B cell (primary cell): ENCODE measurements at regions not wholly inside any gene's neighbourhood (a gene's known extent, or its start where the extent isn't known, plus 50 kb on each side); places are given as distances from the start of the nearest gene placed in this dataset.
A peak's percentile ranks its signal among the peaks of the same experiment; 100 is the strongest.

Experiments
- ATAC-seq: fragments of 200-7000 bp; cut with Tn5 transposase; one replicate; pipeline ENCODE4 v1.10.0; 2021; ENCODE audit warnings: low read depth, mild to moderate bottlenecking, moderate number of reproducible peaks, moderate library complexity
- CTCF ChIA-PET: fragments of 350-600 bp; sonication (Branson Sonifier 250); formaldehyde crosslinking; loops from one replicate; lab custom pipeline; 2021; ENCODE audit warnings: antibody characterized with exemption, inconsistent platforms; lab: Charles Lee
- POLR2A ChIA-PET: fragments of 350-600 bp; sonication (Branson Sonifier 250); formaldehyde crosslinking; loops from one replicate; lab custom pipeline; 2021; ENCODE audit warnings: antibody characterized with exemption; lab: Charles Lee
- DNase-seq: peaks from one replicate; pipeline ENCODE4 v3.0.0; 2013
- H2AFZ ChIP-seq: 2 replicates; pipeline ENCODE4 v1.6.1; 2012; ENCODE audit warnings: mild to moderate bottlenecking, low read depth, low read length; ENCODE audit not compliant: insufficient read depth, poor library complexity, severe bottlenecking
- H3K27ac ChIP-seq, 2 donors: 1 replicate in 1 of 2; 2 replicates in 1 of 2; pipeline ENCODE4 v1.5.1; 2012 to 2013; ENCODE audit warnings: low read length in 2 of 2, mild to moderate bottlenecking in 2 of 2, moderate library complexity in 1 of 2
- H3K27me3 ChIP-seq, 4 experiments: fragments of 200-600 bp in 1 of 4; sonication (generic) in 1 of 4; replicated peaks in 1 of 4; 1 replicate in 2 of 4; 2 replicates in 2 of 4; pipeline versions ENCODE4 v1.6.1 to v1.7.0; 2013 to 2016; ENCODE audit warnings: low read length in 3 of 4, mild to moderate bottlenecking in 2 of 4, mixed read lengths in 1 of 4, moderate library complexity in 1 of 4; ENCODE audit not compliant: insufficient read depth in 4 of 4, control insufficient read depth in 3 of 4; ENCODE audit errors: control extremely low read depth in 1 of 4
- H3K36me3 ChIP-seq, 2 experiments: replicated peaks in 1 of 2; 1 replicate in 1 of 2; 2 replicates in 1 of 2; pipeline versions ENCODE4 v1.6.1 to v1.7.1; 2013; ENCODE audit warnings: low read length in 1 of 2; ENCODE audit not compliant: insufficient read depth in 2 of 2, control insufficient read depth in 1 of 2; ENCODE audit errors: control extremely low read depth in 1 of 2, extremely low read depth in 1 of 2
- H3K4me1 ChIP-seq, 2 donors: fragments of 200-600 bp in 1 of 2; sonication (generic) in 1 of 2; 1 replicate in 1 of 2; 2 replicates in 1 of 2; pipeline versions ENCODE4 v1.5.1 to v1.6.1; 2013 to 2017; ENCODE audit warnings: low read length in 2 of 2; ENCODE audit not compliant: control insufficient read depth in 2 of 2, insufficient read depth in 2 of 2
- H3K4me2 ChIP-seq: replicated peaks from 2 replicates; pipeline ENCODE3; 2012; ENCODE audit warnings: mild to moderate bottlenecking, low read depth, low read length; ENCODE audit not compliant: poor library complexity, severe bottlenecking
- H3K4me3 ChIP-seq, 5 experiments: fragments of 200-600 bp in 1 of 5; sonication (generic) in 1 of 5; 1 replicate in 3 of 5; 2 replicates in 2 of 5; pipeline versions ENCODE4 v1.5.1 to v1.7.0; 2011 to 2016; ENCODE audit warnings: low read length in 4 of 5, mild to moderate bottlenecking in 4 of 5, low read depth in 2 of 5, control low read depth in 1 of 5, moderate library complexity in 1 of 5; ENCODE audit not compliant: insufficient read depth in 1 of 5; ENCODE audit errors: control extremely low read depth in 1 of 5, extremely low read depth in 1 of 5
- H3K79me2 ChIP-seq: fragments of 200-600 bp; sonication (generic); one replicate; pipeline ENCODE4 v1.6.0; 2016; ENCODE audit warnings: low read length; ENCODE audit not compliant: control insufficient read depth, insufficient read depth
- H3K9ac ChIP-seq: fragments of 200-600 bp; sonication (generic); 2 replicates; pipeline ENCODE4 v1.6.1; 2017; ENCODE audit warnings: mild to moderate bottlenecking, low read length, moderate library complexity
- H3K9me3 ChIP-seq, 3 donors: one replicate each; pipeline versions ENCODE4 v1.6.1 to v1.7.1; 2013; ENCODE audit warnings: low read length in 2 of 3; ENCODE audit not compliant: control insufficient read depth in 2 of 3, insufficient read depth in 1 of 3; ENCODE audit errors: control extremely low read depth in 1 of 3
- H4K20me1 ChIP-seq: 2 replicates; pipeline ENCODE4 v1.6.0; 2012; ENCODE audit warnings: mild to moderate bottlenecking, low read length; ENCODE audit not compliant: insufficient read depth, control insufficient read depth, poor library complexity, severe bottlenecking
- H3K27ac Mint-ChIP-seq: one replicate; pipeline ENCODE4 v1.8.0; 2021; ENCODE audit warnings: mixed read lengths
- H3K27me3 Mint-ChIP-seq: one replicate; pipeline ENCODE4 v1.8.0; 2021; ENCODE audit warnings: mixed read lengths
- H3K4me1 Mint-ChIP-seq: one replicate; pipeline ENCODE4 v1.8.0; 2021; ENCODE audit warnings: mixed read lengths
- H3K4me3 Mint-ChIP-seq: one replicate; pipeline ENCODE4 v1.8.0; 2021; ENCODE audit warnings: mixed read lengths
- H3K9me3 Mint-ChIP-seq: one replicate; pipeline ENCODE4 v1.8.0; 2022; ENCODE audit warnings: mixed read lengths; ENCODE audit not compliant: insufficient read depth
- CTCF ChIP-seq: fragments of 200-600 bp; IDR thresholded peaks from one replicate; pipeline ENCODE4 v1.8.0; 2022; ENCODE audit warnings: antibody characterized with exemption, mild to moderate bottlenecking
- EZH2 ChIP-seq: IDR thresholded peaks from 2 replicates; pipeline ENCODE4 v1.6.1; 2012; ENCODE audit warnings: borderline replicate concordance, low read depth, mild to moderate bottlenecking, moderate library complexity, low read length; ENCODE audit not compliant: insufficient read depth, poor library complexity, severe bottlenecking
- WGBS: methylation state at CpG from one replicate; pipeline ENCODE4 v1.1.5; 2013; ENCODE audit warnings: missing lambda C conversion rate; ENCODE audit not compliant: insufficient coverage; 5-methylcytosine and 5-hydroxymethylcytosine counted together
- intact Hi-C: fragments of 100-400 bp; cut with micrococcal nuclease; formaldehyde crosslinking; loops from one replicate; pipeline ENCODE4 v1.10.0; 2022

- intact Hi-C loops: no loop called here
- no peak for ATAC-seq
- no peak overlapping the region for H3K4me2 ChIP-seq
- no peak overlapping the region for H3K27ac ChIP-seq
- POLR2A ChIA-PET: no interaction called here
- no peak overlapping the region for H2AFZ ChIP-seq
- Mint-ChIP-seq H3K27ac (no peak overlapping the region), H3K9me3 (peaks cover 8% of the 10 kb centered on the region), H3K27me3 (peaks cover 21% of the 10 kb centered on the region), H3K4me3 (no peak overlapping the region), H3K4me1 (peaks cover 2% of the 10 kb centered on the region)
- no peak for DNase-seq
- no peaks in the 10 kb centered on the region for H4K20me1 ChIP-seq
- no peaks in the 10 kb centered on the region for H3K79me2 ChIP-seq
- CTCF ChIA-PET: interaction anchor here (1.4 kb wide), 1 partner anchor 272 kb away, joined by 6 read pairs; no protein-coding TSS in a partner anchor
- H3K9me3 ChIP-seq: peaks cover 4 to 7% (median 6%) of the 10 kb centered on the region in 3 donors
- H3K27me3 ChIP-seq: no peaks in the 10 kb centered on the region
- no peak for TF ChIP-seq EZH2
- no peak overlapping the region for H3K4me3 ChIP-seq
- H3K36me3 ChIP-seq: no peaks in the 10 kb centered on the region
- H3K9ac ChIP-seq: no peak overlapping the region
- H3K4me1 ChIP-seq: no peaks in the 10 kb centered on the region
These were observed 100.6 kb upstream of the OLIG2 start for GRCh38 chr21:32925098-32925497.

GRCh38 chr21:32929633-32930038, 96.1 kb upstream of the OLIG2 start:
- Histone ChIP-seq H3K4me2 (no peak overlapping the region), H4K20me1 (no peaks in the 10 kb centered on the region), H3K36me3 (no peaks in the 10 kb centered on the region), H2AFZ (peak overlapping the region; percentile 3), H3K4me1 (peaks cover 11 to 14% of the 10 kb centered on the region in 2 donors), H3K27ac (no peak overlapping the region), H3K79me2 (no peaks in the 10 kb centered on the region), H3K9ac (no peak overlapping the region), H3K4me3 (no peak overlapping the region), H3K27me3 (no peaks in the 10 kb centered on the region), H3K9me3 (peaks cover 2 to 20% (median 6%) of the 10 kb centered on the region in 3 donors)
- H3K27ac Mint-ChIP-seq: no peak overlapping the region
- TF ChIP-seq EZH2 (no peak), CTCF (no peak)
- peaks cover 18% of the 10 kb centered on the region for H3K4me1 Mint-ChIP-seq
- peak overlapping the region; percentile 1 for H3K4me3 Mint-ChIP-seq
- intact Hi-C loops: no loop called here
- CTCF ChIA-PET: interaction anchor here (0.5 to 0.6 kb wide), 2 partner anchors 11 to 1082 kb away, joined by 3 to 4 read pairs; no protein-coding TSS in a partner anchor
- H3K27me3 Mint-ChIP-seq: peaks cover 8% of the 10 kb centered on the region
- no peak for DNase-seq
- peaks cover 6% of the 10 kb centered on the region for H3K9me3 Mint-ChIP-seq
- no peak for ATAC-seq
- POLR2A ChIA-PET: no interaction called here
- no CpG with 5 or more reads among the region's 2 CpGs for WGBS
